HAP-1 (cell line): ENCODE measurements at regions not wholly inside any gene's neighbourhood (a gene's known extent, or its start where the extent isn't known, plus 50 kb on each side); places are given as distances from the start of the nearest gene placed in this dataset.
"Not testable (repeated sequence)": the region's sequence is repeated elsewhere in the genome, so short reads cannot be mapped to it uniquely, and the experiment has no call there.

ENCODE experiments used
- DNase-seq, 2 experiments: peaks; one replicate each; pipeline ENCODE4 v3.0.0-alpha.2; 2016 to 2020; ENCODE audit warnings: low spot score in 2 of 2
- H3K27me3 ChIP-seq: fragments of 250-450 bp; sonication (Bioruptor Pico); 2 replicates; pipeline ENCODE4 v1.5.1; 2020; ENCODE audit warnings: low read depth, mild to moderate bottlenecking, moderate library complexity
- H3K36me3 ChIP-seq: fragments of 250-450 bp; sonication (Bioruptor Pico); replicated peaks from 2 replicates; pipeline ENCODE4 v1.5.1; 2020; ENCODE audit warnings: mild to moderate bottlenecking
- H3K4me1 ChIP-seq: fragments of 250-450 bp; sonication (Bioruptor Pico); 2 replicates; pipeline ENCODE4 v1.5.1; 2020; ENCODE audit warnings: mild to moderate bottlenecking
- H3K4me3 ChIP-seq: fragments of 250-450 bp; sonication (Bioruptor Pico); 2 replicates; pipeline ENCODE4 v1.5.1; 2020; ENCODE audit warnings: mild to moderate bottlenecking, moderate library complexity
- H3K9me3 ChIP-seq: fragments of 250-450 bp; sonication (Bioruptor Pico); 2 replicates; pipeline ENCODE4 v1.5.1; 2020; ENCODE audit warnings: mild to moderate bottlenecking, moderate library complexity
- in situ Hi-C: fragments of 300-500 bp; cut with MboI; formaldehyde crosslinking; loops from 3 replicates; pipeline ENCODE4 v1.14.3; 2020; ENCODE audit warnings: low sequenced_read_pairs, inconsistent platforms, mixed read lengths

- H3K27me3 ChIP-seq: no peaks in the 10 kb centered on the region
- peaks cover 11% of the 10 kb centered on the region for H3K4me1 ChIP-seq
- no peaks in the 10 kb centered on the region; the same call in 1 of the 2 replicates for H3K9me3 ChIP-seq
- in situ Hi-C loops: no loop called here
- no peak overlapping the region for H3K4me3 ChIP-seq
- no peak for DNase-seq
- H3K36me3 ChIP-seq: no peaks in the 10 kb centered on the region
These were observed 188.2 kb upstream of the IRX5 start for GRCh38 chr16:54742436-54742835.

DNA sequence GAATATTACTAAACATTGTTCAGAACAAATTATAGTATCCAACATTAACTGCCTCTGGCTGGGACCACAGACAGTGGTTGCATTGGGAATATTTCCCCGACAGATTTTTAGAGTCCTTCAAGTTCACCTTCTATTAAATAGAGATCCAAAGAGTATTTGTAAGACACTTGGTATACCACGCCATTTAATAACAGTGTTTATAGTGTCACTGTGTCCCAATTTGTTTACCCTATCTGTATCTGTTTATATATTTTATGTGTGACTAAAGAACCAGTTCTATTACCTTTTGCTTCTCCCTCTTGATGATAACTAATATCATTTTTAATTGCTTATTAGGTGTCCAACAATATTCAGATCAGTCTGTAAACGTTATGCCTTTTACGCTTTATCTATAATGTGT, 191.3 kb upstream of the IRX5 start:
- in situ Hi-C loops: no loop called here
- DNase-seq: no peak

GRCh38 chr16:54734156-54734555, 196.5 kb upstream of the IRX5 start:
- no peaks in the 10 kb centered on the region; the same call in 1 of the 2 replicates for H3K4me1 ChIP-seq
- H3K9me3 ChIP-seq: no peaks in the 10 kb centered on the region
- H3K36me3 ChIP-seq: no peaks in the 10 kb centered on the region
- in situ Hi-C loops: no loop called here
- no peaks in the 10 kb centered on the region for H3K27me3 ChIP-seq
- no peak overlapping the region for H3K4me3 ChIP-seq
- DNase-seq: no peak

More for the DNA sequence above, 191.3 kb upstream of the IRX5 start:
- Histone ChIP-seq H3K36me3 (no peaks in the 10 kb centered on the region), H3K4me1 (no peaks in the 10 kb centered on the region; the same call in 1 of the 2 replicates), H3K4me3 (no peak overlapping the region), H3K27me3 (no peaks in the 10 kb centered on the region), H3K9me3 (no peaks in the 10 kb centered on the region; the same call in 1 of the 2 replicates)

GRCh38 chr16:54727696-54728095, 203.0 kb upstream of the IRX5 start:
- H3K4me1 ChIP-seq, DNase-seq, H3K27me3 ChIP-seq, in situ Hi-C loops, H3K4me3 ChIP-seq, H3K36me3 ChIP-seq, H3K9me3 ChIP-seq: not testable (repeated sequence)

DNA sequence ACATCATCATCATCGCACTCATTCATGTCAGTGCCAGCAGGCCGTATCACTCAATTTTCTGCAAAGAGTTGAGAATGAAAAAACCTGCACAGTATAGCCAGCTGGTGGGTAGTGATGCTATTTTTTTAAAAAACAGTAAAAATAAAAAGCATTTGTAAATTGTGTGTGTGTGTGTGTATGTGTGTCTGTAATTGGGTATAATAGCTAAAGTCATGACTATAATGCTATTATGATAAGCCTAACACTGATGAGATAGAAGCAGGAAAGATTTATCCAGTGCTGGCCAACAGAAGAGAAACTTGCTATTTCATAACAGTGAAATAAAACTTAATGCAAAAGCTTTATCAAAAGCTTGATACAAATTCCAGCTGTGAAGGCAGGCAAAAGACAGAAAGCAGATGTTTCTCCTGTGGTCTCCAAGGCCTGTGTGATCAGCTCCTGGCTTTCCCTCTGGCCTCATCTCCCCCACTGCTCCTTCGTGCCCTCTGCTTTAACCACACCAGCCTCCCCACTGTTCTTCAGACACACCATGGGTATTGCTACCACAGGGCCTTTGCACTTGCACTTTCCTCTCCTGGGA, 206.2 kb upstream of the IRX5 start:
- H3K9me3 ChIP-seq: no peaks in the 10 kb centered on the region
- H3K36me3 ChIP-seq: no peaks in the 10 kb centered on the region
- H3K27me3 ChIP-seq: peaks cover 6% of the 10 kb centered on the region
- DNase-seq: no peak
- in situ Hi-C loops: no loop called here
- no peak overlapping the region for H3K4me3 ChIP-seq
- H3K4me1 ChIP-seq: no peaks in the 10 kb centered on the region

- H3K27me3 ChIP-seq: peaks cover 2% of the 10 kb centered on the region; the same call in 1 of the 2 replicates
- H3K4me3 ChIP-seq: no peak overlapping the region
- in situ Hi-C loops: no loop called here
- H3K36me3 ChIP-seq: no peaks in the 10 kb centered on the region
- no peaks in the 10 kb centered on the region for H3K4me1 ChIP-seq
- H3K9me3 ChIP-seq: no peaks in the 10 kb centered on the region
- no peak for DNase-seq
These were observed 208.4 kb upstream of the IRX5 start for GRCh38 chr16:54722210-54722676.

GRCh38 chr16:54720259-54720658, 210.4 kb upstream of the IRX5 start:
- no peak for DNase-seq
- Histone ChIP-seq H3K4me3 (no peak overlapping the region), H3K27me3 (no peaks in the 10 kb centered on the region), H3K9me3 (no peaks in the 10 kb centered on the region), H3K36me3 (no peaks in the 10 kb centered on the region), H3K4me1 (no peaks in the 10 kb centered on the region)
- in situ Hi-C loops: no loop called here

DNA sequence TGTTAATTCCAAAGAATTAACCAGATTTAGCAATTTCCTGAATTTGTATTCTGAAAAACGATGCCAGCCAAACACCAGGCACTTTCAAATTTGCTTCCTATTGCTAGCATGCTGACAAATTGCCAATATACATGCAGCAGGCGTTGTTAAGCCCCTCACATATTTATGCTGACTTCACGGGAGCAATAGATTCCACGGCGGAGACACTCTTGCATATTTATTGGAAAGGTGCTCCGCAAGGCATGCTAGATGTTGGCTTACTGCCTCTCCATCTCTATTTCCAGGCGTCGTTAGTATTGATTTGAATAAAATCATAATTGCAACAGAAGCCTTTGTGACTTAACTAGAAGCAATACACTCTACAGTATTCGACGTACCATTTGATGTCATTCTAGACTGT, 211.0 kb upstream of the IRX5 start:
- in situ Hi-C loops: no loop called here
- Histone ChIP-seq H3K4me3 (no peak overlapping the region), H3K9me3 (no peaks in the 10 kb centered on the region), H3K4me1 (no peaks in the 10 kb centered on the region), H3K27me3 (no peaks in the 10 kb centered on the region), H3K36me3 (no peaks in the 10 kb centered on the region)
- DNase-seq: no peak

- Histone ChIP-seq H3K4me1 (no peaks in the 10 kb centered on the region), H3K9me3 (no peaks in the 10 kb centered on the region), H3K36me3 (no peaks in the 10 kb centered on the region), H3K4me3 (no peak overlapping the region), H3K27me3 (no peaks in the 10 kb centered on the region)
- in situ Hi-C loops: no loop called here
- DNase-seq: no peak
These were observed 212.3 kb upstream of the IRX5 start for GRCh38 chr16:54718376-54718775.

DNA sequence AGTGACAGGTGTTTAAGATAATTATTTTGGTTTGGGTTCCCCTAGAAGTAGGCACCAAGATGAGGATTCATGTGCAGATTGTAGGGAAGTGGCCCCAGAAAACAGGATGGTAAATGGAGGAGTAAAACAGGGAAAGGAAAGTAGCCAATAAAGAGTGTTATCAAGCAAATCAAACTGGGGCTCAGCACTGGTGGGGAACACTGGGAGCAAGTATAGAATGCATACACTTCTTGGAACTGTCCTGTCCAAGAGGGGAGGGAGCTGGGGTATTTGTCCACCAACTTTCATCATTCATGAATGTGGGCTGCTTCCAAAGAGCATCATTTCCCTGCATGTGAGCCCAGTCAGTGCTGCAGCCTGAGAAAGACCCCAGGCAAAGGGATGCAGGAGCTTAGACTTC, 215.7 kb upstream of the IRX5 start:
- no peak for DNase-seq
- Histone ChIP-seq H3K4me1 (no peaks in the 10 kb centered on the region), H3K27me3 (no peaks in the 10 kb centered on the region), H3K9me3 (no peaks in the 10 kb centered on the region), H3K36me3 (no peaks in the 10 kb centered on the region), H3K4me3 (no peak overlapping the region)
- in situ Hi-C loops: no loop called here

DNA sequence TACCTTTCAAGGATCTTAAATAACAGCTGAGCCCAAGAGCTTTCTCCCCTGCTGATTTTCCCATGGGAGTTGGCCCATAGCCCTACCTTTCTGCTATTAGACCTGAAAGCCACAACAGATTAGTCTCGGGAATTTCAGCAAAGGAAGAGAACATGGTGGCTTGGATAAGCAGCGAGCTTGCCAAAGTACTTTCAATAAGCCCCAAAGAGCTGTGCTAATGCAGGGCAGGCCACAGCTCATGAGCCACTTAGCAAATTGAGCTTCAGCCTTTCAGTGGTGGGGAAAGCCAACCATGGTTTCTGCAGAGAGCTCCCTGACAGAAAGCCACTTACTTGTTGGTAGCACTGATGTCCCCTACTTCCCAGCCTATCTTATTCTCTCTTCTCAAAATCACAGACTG, 217.8 kb upstream of the IRX5 start:
- Histone ChIP-seq H3K4me1 (no peaks in the 10 kb centered on the region), H3K27me3 (no peaks in the 10 kb centered on the region), H3K4me3 (no peak overlapping the region), H3K9me3 (no peaks in the 10 kb centered on the region), H3K36me3 (no peaks in the 10 kb centered on the region)
- no peak for DNase-seq
- in situ Hi-C loops: no loop called here

- Histone ChIP-seq H3K4me3 (no peak overlapping the region), H3K9me3 (no peaks in the 10 kb centered on the region), H3K36me3 (no peaks in the 10 kb centered on the region), H3K4me1 (no peaks in the 10 kb centered on the region), H3K27me3 (no peaks in the 10 kb centered on the region; the same call in 1 of the 2 replicates)
- DNase-seq: no peak
- in situ Hi-C loops: no loop called here
These were observed 222.9 kb upstream of the IRX5 start for GRCh38 chr16:54707813-54708212.

GRCh38 chr16:54706406-54706805, 224.3 kb upstream of the IRX5 start:
- in situ Hi-C loops: no loop called here

DNA sequence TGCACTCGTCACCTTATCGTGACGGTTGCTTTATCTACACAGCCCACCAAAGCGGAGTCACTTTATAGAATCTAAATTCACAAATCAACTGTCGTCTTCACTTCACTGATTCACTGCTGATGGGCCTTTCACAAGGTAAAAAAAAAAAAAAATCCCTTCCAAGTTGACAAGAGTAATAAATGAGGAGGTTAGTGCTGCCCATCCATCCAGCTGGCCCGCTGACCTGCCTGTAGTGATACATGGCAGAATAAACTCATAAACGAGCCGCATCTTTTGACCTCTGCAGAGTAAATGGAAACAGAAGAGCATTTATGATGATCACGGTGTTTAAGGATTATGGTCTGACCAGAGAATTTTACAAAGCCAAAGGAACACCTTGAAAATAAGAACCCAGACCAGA, 227.3 kb upstream of the IRX5 start:
- Histone ChIP-seq H3K36me3 (no peaks in the 10 kb centered on the region), H3K4me1 (no peaks in the 10 kb centered on the region), H3K4me3 (no peak overlapping the region), H3K9me3 (no peaks in the 10 kb centered on the region), H3K27me3 (peaks cover 2% of the 10 kb centered on the region; the same call in 1 of the 2 replicates)
- in situ Hi-C loops: no loop called here
- DNase-seq: no peak

More at GRCh38 chr16:54706406-54706805, 224.3 kb upstream of the IRX5 start:
- H3K36me3 ChIP-seq: no peaks in the 10 kb centered on the region
- no peaks in the 10 kb centered on the region for H3K9me3 ChIP-seq
- H3K27me3 ChIP-seq: no peaks in the 10 kb centered on the region; the same call in 1 of the 2 replicates
- H3K4me1 ChIP-seq: no peaks in the 10 kb centered on the region
- no peak for DNase-seq
- no peak overlapping the region for H3K4me3 ChIP-seq

- no peak for DNase-seq
- Histone ChIP-seq H3K36me3 (no peaks in the 10 kb centered on the region), H3K4me3 (no peak overlapping the region), H3K9me3 (no peaks in the 10 kb centered on the region), H3K4me1 (no peaks in the 10 kb centered on the region), H3K27me3 (0 out of 2 replicates have a peak, but pooled peaks cover 2% of the 10 kb centered on the region)
- in situ Hi-C loops: no loop called here
These were observed 231.0 kb upstream of the IRX5 start for GRCh38 chr16:54699656-54700055.
